Muscle layer of duodenum (tissue), 2 donors: ENCODE measurements at regions not wholly inside any gene's neighbourhood (a gene's known extent, or its start where the extent isn't known, plus 50 kb on each side); places are given as distances from the start of the nearest gene placed in this dataset.

Experiments
- H3K27ac ChIP-seq: one replicate; pipeline ENCODE4 v1.7.0; 2013; ENCODE audit warnings: mild to moderate bottlenecking, low read length
- H3K27me3 ChIP-seq: one replicate; pipeline ENCODE4 v1.7.0; 2013; ENCODE audit warnings: low read depth, mild to moderate bottlenecking, control low read depth, low read length
- H3K36me3 ChIP-seq, 2 donors: one replicate each; pipeline ENCODE4 v1.7.0; 2013; ENCODE audit warnings: low read length in 2 of 2, control low read depth in 1 of 2, mild to moderate bottlenecking in 1 of 2; ENCODE audit not compliant: insufficient read depth in 2 of 2, control insufficient read depth in 1 of 2
- H3K4me1 ChIP-seq, 2 donors: one replicate each; pipeline ENCODE4 v1.7.0; 2013; ENCODE audit warnings: low read length in 2 of 2, mild to moderate bottlenecking in 2 of 2, control low read depth in 1 of 2, moderate library complexity in 1 of 2; ENCODE audit not compliant: insufficient read depth in 2 of 2, control insufficient read depth in 1 of 2
- H3K4me3 ChIP-seq, 2 donors: one replicate each; pipeline ENCODE4 v1.7.0; 2013; ENCODE audit warnings: low read length in 2 of 2, low read depth in 1 of 2, mild to moderate bottlenecking in 1 of 2
- H3K9me3 ChIP-seq, 2 donors: one replicate each; pipeline ENCODE4 v1.7.0; 2013; ENCODE audit warnings: low read length in 2 of 2, control low read depth in 1 of 2, mild to moderate bottlenecking in 1 of 2; ENCODE audit not compliant: control insufficient read depth in 1 of 2
- donor health status: healthy.

GRCh38 chr7:13042605-13043236, 355.3 kb downstream of the ARL4A start:
- H3K4me3 ChIP-seq = no peak overlapping the region

DNA sequence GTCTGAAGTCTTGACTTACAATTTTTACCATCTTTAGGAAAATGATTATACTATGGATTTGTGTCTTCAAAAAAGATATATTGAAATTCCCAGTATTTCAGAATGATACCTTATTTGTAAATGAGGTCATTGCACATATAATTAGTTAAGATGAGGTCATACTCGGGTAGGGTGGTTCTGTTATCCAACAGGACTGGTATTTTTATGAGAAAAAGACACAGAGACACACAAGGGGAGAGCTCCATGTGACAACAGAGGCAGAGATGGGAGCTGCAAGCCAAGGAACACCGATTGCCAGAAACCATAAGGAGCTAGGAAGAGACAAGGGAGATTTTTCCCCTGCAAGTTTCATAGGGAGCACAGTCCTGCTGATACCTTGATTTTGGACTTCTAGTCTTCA, 356.9 kb downstream of the ARL4A start:
- Histone ChIP-seq H3K27ac (no peak overlapping the region), H3K9me3 (no peaks in the 10 kb centered on the region), H3K27me3 (no peaks in the 10 kb centered on the region), H3K36me3 (no peaks in the 10 kb centered on the region), H3K4me1 (no peaks in the 10 kb centered on the region), H3K4me3 (no peak overlapping the region)

More at GRCh38 chr7:13042605-13043236, 355.3 kb downstream of the ARL4A start:
- H3K4me1 ChIP-seq = no peaks in the 10 kb centered on the region
- H3K9me3 ChIP-seq = no peaks in the 10 kb centered on the region
- H3K27me3 ChIP-seq = no peaks in the 10 kb centered on the region
- no peaks in the 10 kb centered on the region for H3K36me3 ChIP-seq
- no peak overlapping the region for H3K27ac ChIP-seq

- no peaks in the 10 kb centered on the region for H3K9me3 ChIP-seq
- H3K36me3 ChIP-seq = no peaks in the 10 kb centered on the region
- H3K27ac ChIP-seq = no peak overlapping the region
- no peak overlapping the region for H3K4me3 ChIP-seq
- H3K27me3 ChIP-seq = no peaks in the 10 kb centered on the region
- no peaks in the 10 kb centered on the region for H3K4me1 ChIP-seq
These were observed 359.6 kb downstream of the ARL4A start for GRCh38 chr7:13047061-13047460.

DNA sequence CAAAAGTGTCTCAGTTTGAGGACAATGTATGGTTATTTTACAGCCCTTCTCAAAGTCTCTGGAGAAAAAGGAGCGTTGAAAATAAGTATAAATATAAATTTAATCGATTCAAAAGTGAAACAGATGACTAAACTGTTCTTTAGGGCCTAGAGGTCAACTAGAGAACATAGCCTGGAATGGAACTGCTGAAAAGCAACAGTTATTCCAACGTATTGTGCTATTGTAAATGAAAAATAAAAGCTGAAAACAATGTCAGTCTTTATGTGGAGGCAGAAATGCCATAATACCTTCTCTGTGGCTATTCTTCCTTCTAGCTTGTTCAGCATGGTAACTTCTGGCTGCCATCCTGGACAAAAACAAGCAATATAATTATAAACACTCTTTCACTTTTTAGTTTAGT, 362.5 kb downstream of the ARL4A start:
- no peak overlapping the region for H3K27ac ChIP-seq
- H3K9me3 ChIP-seq = no peaks in the 10 kb centered on the region
- H3K36me3 ChIP-seq = no peaks in the 10 kb centered on the region
- no peaks in the 10 kb centered on the region for H3K27me3 ChIP-seq
- H3K4me3 ChIP-seq = no peak overlapping the region
- no peaks in the 10 kb centered on the region for H3K4me1 ChIP-seq

DNA sequence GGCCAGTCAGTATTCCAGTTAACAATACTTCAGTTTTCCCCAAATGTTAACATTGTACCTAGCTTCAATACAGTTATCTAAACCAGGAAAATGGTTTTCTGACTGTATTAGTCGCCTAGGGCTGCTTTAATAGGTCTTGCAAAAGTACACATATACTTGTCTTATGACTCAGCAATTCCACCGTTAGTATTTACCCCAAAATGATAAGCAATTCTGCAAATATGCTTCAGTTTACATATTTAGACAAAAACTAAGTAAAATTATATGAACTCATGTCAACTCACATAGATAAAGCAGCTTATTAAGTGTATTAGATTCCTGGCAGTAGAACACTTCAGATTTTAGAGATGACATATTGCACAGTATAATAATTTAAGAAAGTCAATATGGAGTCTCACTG, 363.3 kb downstream of the ARL4A start:
- Histone ChIP-seq H3K27me3 (no peaks in the 10 kb centered on the region), H3K27ac (no peak overlapping the region), H3K4me1 (no peaks in the 10 kb centered on the region), H3K4me3 (no peak overlapping the region), H3K9me3 (no peaks in the 10 kb centered on the region), H3K36me3 (no peaks in the 10 kb centered on the region)

DNA sequence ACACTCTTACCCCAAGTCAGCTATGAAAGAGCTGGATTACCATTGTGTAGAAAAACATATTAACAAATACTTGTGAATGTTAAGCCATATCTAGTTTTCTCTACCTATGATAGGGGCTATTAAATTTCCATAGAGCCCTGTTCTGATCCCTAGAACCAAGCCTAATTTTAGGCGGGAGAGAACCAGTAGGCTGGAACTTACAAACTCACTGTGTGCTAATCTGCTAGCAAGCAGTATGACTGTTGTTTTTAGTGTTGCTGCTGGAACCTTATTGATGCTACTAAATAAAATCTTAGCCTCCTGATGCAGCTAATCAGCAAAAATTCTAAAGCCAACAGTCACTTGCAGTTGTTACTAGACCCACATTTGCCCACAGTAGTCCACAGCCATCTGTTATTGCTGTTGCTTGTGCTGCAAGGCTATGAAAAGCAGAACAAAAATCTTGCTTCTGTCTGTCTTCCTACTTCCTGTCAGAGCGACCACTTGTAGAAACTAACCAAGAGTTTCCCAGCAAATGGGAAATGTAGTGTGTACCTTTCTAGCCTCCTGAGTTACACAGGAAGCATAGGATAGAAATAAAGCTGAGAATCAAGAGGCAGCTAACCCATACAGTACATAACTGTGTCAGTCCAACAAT, 368.4 kb downstream of the ARL4A start:
- H3K36me3 ChIP-seq = no peaks in the 10 kb centered on the region
- H3K4me3 ChIP-seq = no peak overlapping the region
- H3K9me3 ChIP-seq = no peaks in the 10 kb centered on the region
- no peak overlapping the region for H3K27ac ChIP-seq
- H3K4me1 ChIP-seq = no peaks in the 10 kb centered on the region
- no peaks in the 10 kb centered on the region for H3K27me3 ChIP-seq

DNA sequence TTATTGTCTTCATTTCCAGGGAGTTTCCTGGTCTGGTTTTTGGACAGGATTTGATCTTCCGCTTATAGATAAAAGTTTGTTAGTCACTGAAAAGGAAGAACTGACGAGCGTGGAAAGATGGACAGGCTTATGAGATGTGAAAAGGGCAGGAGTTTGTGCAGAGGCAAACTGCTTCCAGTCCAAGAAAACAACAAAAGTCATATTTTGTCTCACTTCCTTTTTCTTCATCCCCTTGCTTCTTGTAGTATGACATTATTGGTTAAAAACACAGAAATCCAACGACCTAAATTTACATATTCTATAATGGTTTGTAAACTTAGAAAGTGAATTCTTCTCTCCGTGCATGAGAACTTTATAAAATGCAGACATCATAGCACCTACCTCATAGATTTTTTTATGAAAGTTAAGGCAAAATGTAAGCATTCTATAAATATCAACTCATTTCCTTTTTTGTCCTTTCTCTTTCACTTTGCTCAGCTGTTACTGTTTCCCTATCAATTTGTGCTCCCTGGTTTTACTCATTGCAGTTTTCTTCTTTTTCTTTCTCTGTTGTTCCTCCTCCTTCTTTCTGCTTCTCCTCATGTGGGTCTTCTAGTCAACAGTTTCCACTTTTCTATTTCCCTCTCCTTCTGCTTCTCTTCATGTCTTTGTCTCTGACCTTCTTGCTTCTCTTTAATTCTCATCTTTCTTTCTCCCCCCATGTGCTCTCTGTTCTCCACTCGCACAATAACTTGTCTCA, 370.2 kb downstream of the ARL4A start:
- no peak overlapping the region for H3K27ac ChIP-seq

DNA sequence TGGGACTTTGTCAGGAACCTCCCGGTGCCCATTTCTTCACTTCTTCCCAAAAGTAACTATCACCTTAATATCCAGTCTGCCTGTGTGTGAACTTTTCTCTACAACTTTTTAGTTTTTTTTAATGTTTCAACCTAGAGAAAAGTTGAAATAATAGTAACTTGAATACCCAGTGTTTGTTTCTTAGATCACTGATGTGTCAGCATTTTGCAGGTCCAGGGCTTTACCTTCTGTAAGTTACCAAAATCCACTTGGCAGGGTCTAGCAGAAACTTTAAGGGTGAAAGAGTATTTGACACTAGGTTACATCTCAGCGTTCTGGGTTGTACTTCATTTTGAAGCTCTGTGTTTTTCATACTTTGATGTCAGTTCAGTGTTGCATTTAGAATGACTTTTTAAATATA, 372.7 kb downstream of the ARL4A start:
- Histone ChIP-seq H3K27me3 (no peaks in the 10 kb centered on the region), H3K9me3 (no peaks in the 10 kb centered on the region), H3K36me3 (no peaks in the 10 kb centered on the region), H3K4me1 (no peaks in the 10 kb centered on the region), H3K4me3 (no peak overlapping the region), H3K27ac (no peak overlapping the region)

More for the DNA sequence above, 370.2 kb downstream of the ARL4A start:
- H3K9me3 ChIP-seq = no peaks in the 10 kb centered on the region
- H3K4me1 ChIP-seq = no peaks in the 10 kb centered on the region
- peak overlapping the region in 1 of 2 donors; percentile 30 for H3K4me3 ChIP-seq
- no peaks in the 10 kb centered on the region for H3K36me3 ChIP-seq
- H3K27me3 ChIP-seq = no peaks in the 10 kb centered on the region

DNA sequence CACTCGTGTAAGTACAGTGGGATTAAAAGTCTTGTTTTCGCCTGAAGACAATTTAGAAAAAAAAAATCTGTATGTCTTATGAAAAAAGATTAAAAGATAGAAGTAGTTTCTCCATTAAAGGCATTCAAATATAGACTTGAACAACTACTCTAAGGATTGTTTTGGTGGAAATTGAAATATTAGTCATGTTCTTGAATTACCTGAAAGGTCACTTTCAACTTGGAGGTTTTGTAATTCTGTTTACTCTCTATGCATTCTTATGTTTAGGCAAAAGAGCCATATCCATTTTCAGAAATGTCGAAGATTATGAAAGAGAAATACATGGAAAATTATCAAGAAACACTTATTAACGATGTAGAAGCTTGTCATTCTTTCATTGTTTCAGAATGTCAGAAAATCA, 373.7 kb downstream of the ARL4A start:
- Histone ChIP-seq H3K4me1 (no peaks in the 10 kb centered on the region), H3K9me3 (no peaks in the 10 kb centered on the region), H3K27me3 (no peaks in the 10 kb centered on the region), H3K27ac (no peak overlapping the region), H3K36me3 (no peaks in the 10 kb centered on the region), H3K4me3 (no peak overlapping the region)

GRCh38 chr7:13062631-13063030, 375.2 kb downstream of the ARL4A start:
- H3K9me3 ChIP-seq = no peaks in the 10 kb centered on the region
- no peak overlapping the region for H3K27ac ChIP-seq
- no peaks in the 10 kb centered on the region for H3K27me3 ChIP-seq
- H3K4me3 ChIP-seq = no peak overlapping the region
- H3K36me3 ChIP-seq = no peaks in the 10 kb centered on the region
- no peaks in the 10 kb centered on the region for H3K4me1 ChIP-seq

GRCh38 chr7:13067036-13067435, 379.6 kb downstream of the ARL4A start:
- Histone ChIP-seq H3K4me3 (no peak overlapping the region), H3K27ac (no peak overlapping the region), H3K27me3 (no peaks in the 10 kb centered on the region), H3K36me3 (no peaks in the 10 kb centered on the region), H3K9me3 (no peaks in the 10 kb centered on the region), H3K4me1 (no peaks in the 10 kb centered on the region)
